ENCODE measurements at regions not wholly inside any gene's neighbourhood (a gene's known extent, or its start where the extent isn't known, plus 50 kb on each side); places are given as distances from the start of the nearest gene placed in this dataset.

DNA sequence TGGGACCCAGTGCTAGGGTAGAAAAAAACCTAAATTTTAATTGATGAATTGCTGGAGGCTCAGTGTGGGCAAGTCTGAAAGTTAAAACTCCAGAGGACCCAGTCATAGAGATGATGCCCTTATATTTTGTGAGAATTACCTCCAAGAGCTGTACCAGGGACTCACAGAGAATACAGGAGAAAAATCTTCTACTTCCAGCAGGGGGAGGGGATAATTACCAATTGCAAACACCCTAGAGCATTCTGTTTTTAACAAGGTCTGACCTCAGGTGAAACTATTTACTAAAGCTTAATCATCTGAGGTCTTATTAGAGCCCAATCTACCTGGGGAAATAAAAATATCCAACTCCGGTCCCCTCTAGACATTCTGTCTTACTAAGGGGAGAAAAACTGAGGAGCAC, 994.7 kb upstream of the MIR17HG start:
- no peak overlapping the region for H3K9ac ChIP-seq (ENCODE audit: low read length)
- peaks cover 5% of the 10 kb centered on the region for H3K4me1 ChIP-seq (ENCODE audit: low read length)
- H3K9me3 ChIP-seq (ENCODE audit: insufficient read depth, low read length): no peaks in the 10 kb centered on the region
- H2AFZ ChIP-seq (ENCODE audit: low read depth, low read length): no peak overlapping the region
- no peak overlapping the region for H3K4me2 ChIP-seq (ENCODE audit: low read length)
- H4K20me1 ChIP-seq (ENCODE audit: insufficient read depth, low read length): no peaks in the 10 kb centered on the region
- H3K36me3 ChIP-seq (replicated peaks; ENCODE audit: low read depth, low read length): no peaks in the 10 kb centered on the region
- H3K4me3 ChIP-seq (ENCODE audit: low read length): no peak overlapping the region
- no peaks in the 10 kb centered on the region for H3K27me3 ChIP-seq (ENCODE audit: low read depth, low read length)
- H3K27ac ChIP-seq (ENCODE audit: low read length): no peak overlapping the region
- TF ChIP-seq, protein P1, sequence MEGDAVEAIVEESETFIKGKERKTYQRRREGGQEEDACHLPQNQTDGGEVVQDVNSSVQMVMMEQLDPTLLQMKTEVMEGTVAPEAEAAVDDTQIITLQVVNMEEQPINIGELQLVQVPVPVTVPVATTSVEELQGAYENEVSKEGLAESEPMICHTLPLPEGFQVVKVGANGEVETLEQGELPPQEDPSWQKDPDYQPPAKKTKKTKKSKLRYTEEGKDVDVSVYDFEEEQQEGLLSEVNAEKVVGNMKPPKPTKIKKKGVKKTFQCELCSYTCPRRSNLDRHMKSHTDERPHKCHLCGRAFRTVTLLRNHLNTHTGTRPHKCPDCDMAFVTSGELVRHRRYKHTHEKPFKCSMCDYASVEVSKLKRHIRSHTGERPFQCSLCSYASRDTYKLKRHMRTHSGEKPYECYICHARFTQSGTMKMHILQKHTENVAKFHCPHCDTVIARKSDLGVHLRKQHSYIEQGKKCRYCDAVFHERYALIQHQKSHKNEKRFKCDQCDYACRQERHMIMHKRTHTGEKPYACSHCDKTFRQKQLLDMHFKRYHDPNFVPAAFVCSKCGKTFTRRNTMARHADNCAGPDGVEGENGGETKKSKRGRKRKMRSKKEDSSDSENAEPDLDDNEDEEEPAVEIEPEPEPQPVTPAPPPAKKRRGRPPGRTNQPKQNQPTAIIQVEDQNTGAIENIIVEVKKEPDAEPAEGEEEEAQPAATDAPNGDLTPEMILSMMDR (IDR thresholded peaks at IDR 0.05; ENCODE audit: low read depth, low read length): no peak
- no peaks in the 10 kb centered on the region for H3K79me2 ChIP-seq (ENCODE audit: low read length)

DNA sequence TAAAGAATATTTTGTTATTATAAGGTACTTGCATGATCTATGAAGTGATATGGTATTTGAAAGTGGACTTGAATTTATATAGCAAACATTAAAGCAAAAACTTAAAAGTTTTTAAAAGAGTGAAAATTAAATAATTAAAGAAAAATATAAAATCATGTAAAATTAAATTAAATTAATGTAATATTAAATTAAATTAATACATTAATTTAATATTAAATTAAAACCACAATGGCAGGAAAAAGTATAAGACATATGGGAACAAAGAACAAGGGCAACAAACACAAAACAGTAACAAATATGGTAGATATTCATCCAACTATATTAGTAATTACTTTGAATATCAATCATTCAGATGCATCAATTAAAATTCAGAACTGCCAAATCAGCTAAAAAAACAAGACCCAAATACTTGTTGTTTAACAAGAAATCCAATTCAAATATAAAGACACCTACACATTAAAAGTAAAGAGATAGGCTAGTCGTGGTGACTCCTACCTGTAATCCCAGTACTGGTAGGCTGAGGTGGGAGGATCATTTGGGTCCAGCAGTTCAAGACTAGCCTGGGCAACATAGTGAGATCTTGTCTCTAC, 992.2 kb upstream of the MIR17HG start:
- no peak for TF ChIP-seq EZH2phosphoT487 (IDR thresholded peaks at IDR 0.05; ENCODE audit: low read depth)
- TF ChIP-seq, protein P1 (IDR thresholded peaks at IDR 0.05; ENCODE audit: low read depth, low read length): no peak
- H3K27ac ChIP-seq (ENCODE audit: low read length): no peak overlapping the region
- H3K36me3 ChIP-seq (replicated peaks; ENCODE audit: low read depth, low read length): no peaks in the 10 kb centered on the region
- no peaks in the 10 kb centered on the region for H3K9me3 ChIP-seq (ENCODE audit: insufficient read depth, low read length)
- H3K9ac ChIP-seq (ENCODE audit: low read length): no peak overlapping the region
- no peaks in the 10 kb centered on the region for H4K20me1 ChIP-seq (ENCODE audit: insufficient read depth, low read length)
- no peak overlapping the region for H2AFZ ChIP-seq (ENCODE audit: low read depth, low read length)
- no peak overlapping the region for H3K4me3 ChIP-seq (ENCODE audit: low read length)
- peaks cover 9% of the 10 kb centered on the region for H3K4me1 ChIP-seq (ENCODE audit: low read length)
- no peak overlapping the region for H3K4me2 ChIP-seq (ENCODE audit: low read length)
- no peaks in the 10 kb centered on the region for H3K79me2 ChIP-seq (ENCODE audit: low read length)
- H3K27me3 ChIP-seq (ENCODE audit: low read depth, low read length): no peaks in the 10 kb centered on the region

DNA sequence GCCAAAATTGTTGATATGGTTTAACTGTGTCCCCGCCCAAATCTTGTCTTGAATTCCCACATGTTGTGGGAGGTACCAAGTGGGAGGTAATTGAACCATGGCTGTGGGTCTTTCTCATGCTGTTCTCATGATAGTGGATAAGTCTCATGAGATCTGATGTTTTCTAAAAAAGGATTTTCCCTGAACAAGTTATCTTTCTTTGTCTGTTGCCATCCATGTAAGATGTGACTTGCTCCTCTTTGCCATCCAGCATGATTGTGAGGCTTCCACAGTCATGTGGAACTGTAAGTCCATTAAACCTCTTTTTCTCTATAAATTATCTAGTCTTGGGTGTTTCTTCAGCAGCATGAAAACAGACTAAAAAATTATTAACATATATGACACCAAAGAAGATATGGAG, 986.7 kb upstream of the MIR17HG start:
- TF ChIP-seq, protein P1 (IDR thresholded peaks at IDR 0.05; ENCODE audit: low read depth, low read length): no peak
- no peak for TF ChIP-seq EZH2phosphoT487 (IDR thresholded peaks at IDR 0.05; ENCODE audit: low read depth)
- no peaks in the 10 kb centered on the region for H3K36me3 ChIP-seq (replicated peaks; ENCODE audit: low read depth, low read length)
- H3K4me2 ChIP-seq (ENCODE audit: low read length): no peak overlapping the region
- no peaks in the 10 kb centered on the region for H4K20me1 ChIP-seq (ENCODE audit: insufficient read depth, low read length)
- H3K4me3 ChIP-seq (ENCODE audit: low read length): no peak overlapping the region
- no peak overlapping the region for H3K27ac ChIP-seq (ENCODE audit: low read length)
- H2AFZ ChIP-seq (ENCODE audit: low read depth, low read length): no peak overlapping the region
- no peaks in the 10 kb centered on the region for H3K79me2 ChIP-seq (ENCODE audit: low read length)
- H3K27me3 ChIP-seq (ENCODE audit: low read depth, low read length): no peaks in the 10 kb centered on the region
- H3K4me1 ChIP-seq (ENCODE audit: low read length): peaks cover 9% of the 10 kb centered on the region
- H3K9ac ChIP-seq (ENCODE audit: low read length): no peak overlapping the region
- peaks cover 7% of the 10 kb centered on the region; the same call in 1 of the 2 replicates for H3K9me3 ChIP-seq (ENCODE audit: insufficient read depth, low read length)

DNA sequence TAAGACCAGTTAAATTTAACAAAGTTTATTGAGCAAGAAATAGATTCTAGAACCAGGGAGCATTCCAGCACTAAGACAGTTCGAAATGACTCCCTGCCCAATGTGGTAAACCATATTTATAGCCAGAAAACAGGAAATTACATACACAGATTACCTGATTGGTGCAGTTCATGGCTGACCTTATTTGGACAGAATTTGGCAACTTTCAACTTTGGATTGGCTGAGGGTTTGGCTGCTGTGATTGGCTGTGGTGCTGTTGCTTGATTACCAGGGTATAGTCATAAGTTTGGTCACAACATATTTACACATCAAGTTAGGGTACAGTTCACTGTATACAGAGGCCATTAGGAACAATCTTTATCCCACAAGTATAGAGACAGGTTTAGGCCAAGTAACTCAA, 984.8 kb upstream of the MIR17HG start:
- TF ChIP-seq EZH2phosphoT487 (IDR thresholded peaks at IDR 0.05; ENCODE audit: low read depth): no peak
- TF ChIP-seq, protein P1 (IDR thresholded peaks at IDR 0.05; ENCODE audit: low read depth, low read length): no peak
- Histone ChIP-seq H3K9me3 (ENCODE audit: insufficient read depth, low read length) (peaks cover 7% of the 10 kb centered on the region; the same call in 1 of the 2 replicates), H3K4me2 (ENCODE audit: low read length) (no peak overlapping the region), H4K20me1 (ENCODE audit: insufficient read depth, low read length) (no peaks in the 10 kb centered on the region), H3K4me3 (ENCODE audit: low read length) (no peak overlapping the region), H3K4me1 (ENCODE audit: low read length) (peaks cover 4% of the 10 kb centered on the region), H3K27me3 (ENCODE audit: low read depth, low read length) (no peaks in the 10 kb centered on the region), H3K36me3 (replicated peaks; ENCODE audit: low read depth, low read length) (no peaks in the 10 kb centered on the region), H3K9ac (ENCODE audit: low read length) (no peak overlapping the region), H3K27ac (ENCODE audit: low read length) (no peak overlapping the region), H3K79me2 (ENCODE audit: low read length) (no peaks in the 10 kb centered on the region), H2AFZ (ENCODE audit: low read depth, low read length) (no peak overlapping the region)

Data from OCI-LY3 (cell line).